Endothelial cell of umbilical vein (primary cell): ENCODE measurements at regions not wholly inside any gene's neighbourhood (a gene's known extent, or its start where the extent isn't known, plus 50 kb on each side); places are given as distances from the start of the nearest gene placed in this dataset.

ENCODE experiments used
- BruUV-seq: library from RNA; stranded (reverse); fragments of 400-500 nt; replicated peaks from 2 replicates; lab custom pipeline; 2021; lab: Mats Ljungman, UMichigan
- CTCF ChIA-PET: fragments of 300-600, 350-600 bp; sonication (Branson Sonifier 250); formaldehyde crosslinking; loops from one replicate; lab custom pipeline; 2021; ENCODE audit warnings: antibody characterized with exemption, inconsistent platforms; lab: Charles Lee
- POLR2A ChIA-PET: fragments of 300-600, 350-600 bp; sonication (Branson Sonifier 250); formaldehyde crosslinking; loops from one replicate; lab custom pipeline; 2021; ENCODE audit warnings: antibody characterized with exemption, inconsistent platforms; lab: Charles Lee
- DNase-seq: peaks from one replicate; pipeline ENCODE4 v3.0.0-alpha.2; 2011; ENCODE audit warnings: low read depth, low spot score
- FAIRE-seq: peaks from 2 replicates; lab custom pipeline; 2011; peaks lifted over from hg19 to GRCh38; lab: Jason Lieb, UNC
- H2AFZ ChIP-seq: 2 replicates; pipeline ENCODE4 v1.6.0; 2012; ENCODE audit warnings: low read depth, low read length, control low read depth, inconsistent platforms
- H3K27ac ChIP-seq: 2 replicates; pipeline ENCODE4 v1.5.1; 2011; ENCODE audit warnings: low read depth, mild to moderate bottlenecking, control low read depth, low read length, moderate library complexity; ENCODE audit not compliant: insufficient read depth
- H3K27me3 ChIP-seq, 2 experiments: 2 replicates each; pipeline versions ENCODE4 v1.6.0 to v1.6.1; 2011; ENCODE audit warnings: low read length in 2 of 2, mixed read lengths in 1 of 2; ENCODE audit not compliant: control insufficient read depth in 2 of 2, insufficient read depth in 2 of 2
- H3K36me3 ChIP-seq, 2 experiments: 2 replicates in 1 of 2; 3 replicates in 1 of 2; pipeline ENCODE4 v1.5.1; 2011; ENCODE audit warnings: low read length in 2 of 2, mild to moderate bottlenecking in 1 of 2, moderate library complexity in 1 of 2; ENCODE audit not compliant: control insufficient read depth in 2 of 2, insufficient read depth in 2 of 2; ENCODE audit errors: extremely low read depth in 1 of 2
- H3K4me1 ChIP-seq: 3 replicates; pipeline ENCODE4 v1.5.1; 2011; ENCODE audit warnings: mild to moderate bottlenecking, low read length; ENCODE audit not compliant: control insufficient read depth, insufficient read depth; ENCODE audit errors: extremely low read depth
- H3K4me2 ChIP-seq: 2 replicates; pipeline ENCODE4 v1.6.1; 2011; ENCODE audit warnings: low read length, control low read depth, mixed read lengths; ENCODE audit not compliant: insufficient read depth
- H3K4me3 ChIP-seq, 3 experiments: fragments of 200-600 bp in 1 of 3; sonication (generic), shearing (Covaris generic) in 1 of 3; replicated peaks in 1 of 3; 2 replicates each; pipeline ENCODE4 v1.5.1; 2011 to 2016; ENCODE audit warnings: control low read depth in 3 of 3, low read length in 3 of 3, mild to moderate bottlenecking in 2 of 3, inconsistent platforms in 1 of 3, low read depth in 1 of 3, moderate library complexity in 1 of 3; ENCODE audit not compliant: insufficient read depth in 1 of 3
- H3K79me2 ChIP-seq: 2 replicates; pipeline ENCODE4 v1.6.0; 2012; ENCODE audit warnings: low read length, inconsistent platforms; ENCODE audit not compliant: control insufficient read depth, insufficient read depth
- H3K9ac ChIP-seq: replicated peaks from 2 replicates; pipeline ENCODE3; 2011; ENCODE audit warnings: low read length, control low read depth; ENCODE audit not compliant: insufficient read depth; ENCODE audit errors: extremely low read depth
- H3K9me1 ChIP-seq: replicated peaks from 3 replicates; pipeline ENCODE4 v1.6.0; 2011; ENCODE audit warnings: mild to moderate bottlenecking, low read length; ENCODE audit not compliant: control insufficient read depth, insufficient read depth; ENCODE audit errors: extremely low read depth
- H3K9me3 ChIP-seq: replicated peaks from 2 replicates; pipeline ENCODE4 v1.5.1; 2012; ENCODE audit warnings: low read length, inconsistent platforms; ENCODE audit not compliant: control insufficient read depth, insufficient read depth
- H4K20me1 ChIP-seq: replicated peaks from 2 replicates; pipeline ENCODE3; 2011; ENCODE audit warnings: mild to moderate bottlenecking, low read length; ENCODE audit not compliant: control insufficient read depth, insufficient read depth; ENCODE audit errors: extremely low read depth
- CTCF ChIP-seq, 2 donors: IDR thresholded peaks; 1 replicate in 1 of 2; 2 replicates in 1 of 2; pipeline ENCODE4 v1.5.1; 2011; ENCODE audit warnings: low read length in 2 of 2, mild to moderate bottlenecking in 2 of 2, moderate library complexity in 2 of 2, control low read depth in 1 of 2, inconsistent platforms in 1 of 2, low read depth in 1 of 2; ENCODE audit not compliant: insufficient read depth in 1 of 2; ENCODE audit errors: extremely low read depth in 1 of 2
- EZH2 ChIP-seq: IDR thresholded peaks from 2 replicates; pipeline ENCODE4 v1.6.1; 2012; ENCODE audit warnings: borderline replicate concordance, low read depth, mild to moderate bottlenecking, moderate library complexity, low read length, inconsistent platforms; ENCODE audit not compliant: severe bottlenecking
- FOS ChIP-seq: IDR thresholded peaks from 2 replicates; pipeline ENCODE4 v1.6.1; 2011; ENCODE audit warnings: mild to moderate bottlenecking, low read length, moderate library complexity, borderline replicate concordance; ENCODE audit not compliant: insufficient read depth
- GATA2 ChIP-seq: IDR thresholded peaks from 2 replicates; pipeline ENCODE4 v1.7.0; 2011; ENCODE audit warnings: low read depth, mild to moderate bottlenecking, moderate library complexity, mixed read lengths, low read length; ENCODE audit not compliant: insufficient read length, insufficient read depth
- JUN ChIP-seq: IDR thresholded peaks from 2 replicates; pipeline ENCODE4 v1.6.1; 2011; ENCODE audit warnings: borderline replicate concordance, low read depth; ENCODE audit not compliant: insufficient read length, insufficient read depth
- MAX ChIP-seq: IDR thresholded peaks from 2 replicates; pipeline ENCODE4 v1.6.1; 2011; ENCODE audit not compliant: insufficient read depth, insufficient read length
- MYC ChIP-seq: IDR thresholded peaks from one replicate; pipeline ENCODE4 v1.6.1; 2011; ENCODE audit warnings: mild to moderate bottlenecking, low read depth, low read length
- POLR2A ChIP-seq: IDR thresholded peaks from 2 replicates; pipeline ENCODE4 v1.6.1; 2012; ENCODE audit warnings: low read depth, mild to moderate bottlenecking, control low read depth, low read length
- POLR2AphosphoS5 ChIP-seq: IDR thresholded peaks from 2 replicates; pipeline ENCODE4 v1.6.1; 2012; ENCODE audit warnings: low read depth, mild to moderate bottlenecking, control low read depth, low read length, moderate library complexity; ENCODE audit not compliant: insufficient read depth
- dilution Hi-C: fragments of 300-500 bp; cut with MboI; formaldehyde crosslinking; loops from one replicate; pipeline ENCODE4 v1.15.0; 2019; ENCODE audit warnings: low sequenced_read_pairs; ENCODE audit not compliant: extremely low pct_ligation_motif_present
- intact Hi-C: fragments of 100-400 bp; cut with micrococcal nuclease; formaldehyde crosslinking; loops from one replicate; pipeline ENCODE4 v1.10.0; 2022

GRCh38 chr12:13538136-13538535 lies 341.6 kb downstream of the EMP1 start:
- Histone ChIP-seq H3K4me2 (no peak overlapping the region), H3K9ac (no peak overlapping the region), H3K27me3 (peaks cover 0 to 3% of the 10 kb centered on the region in 2 experiments), H3K27ac (no peak overlapping the region), H3K4me1 (no peaks in the 10 kb centered on the region), H2AFZ (no peak overlapping the region), H3K4me3 (no peak overlapping the region), H3K36me3 (no peaks in the 10 kb centered on the region), H3K9me3 (no peaks in the 10 kb centered on the region), H3K79me2 (no peaks in the 10 kb centered on the region), H3K9me1 (no peaks in the 10 kb centered on the region), H4K20me1 (no peaks in the 10 kb centered on the region)
- intact Hi-C loops, result no loop called here
- no peak for FAIRE-seq
- DNase-seq, result no peak
- BruUV-seq, result no TSS peak
- dilution Hi-C loops, result no loop called here
- TF ChIP-seq MAX, result no peak
- TF ChIP-seq POLR2A, result no peak
- TF ChIP-seq FOS, result no peak
- no peak for TF ChIP-seq EZH2
- no peak for TF ChIP-seq MYC
- no peak for TF ChIP-seq GATA2
- no peak for TF ChIP-seq JUN
- no peak for TF ChIP-seq POLR2AphosphoS5
- no peak for TF ChIP-seq CTCF (IDR thresholded peaks at IDR 0.05; ENCODE audit: extremely low read depth in 1 of 2, insufficient read depth in 1 of 2, low read depth in 1 of 2, low read length in 2 of 2)
- POLR2A ChIA-PET, result no interaction called here
- CTCF ChIA-PET, result interaction anchor here (2.2 kb wide), 1 partner anchor 282 kb away, joined by 8 read pairs; no protein-coding TSS in a partner anchor
